Karpas-422 (cell line): ENCODE measurements at regions not wholly inside any gene's neighbourhood (a gene's known extent, or its start where the extent isn't known, plus 50 kb on each side); places are given as distances from the start of the nearest gene placed in this dataset.
A peak's percentile ranks its signal among the peaks of the same experiment; 100 is the strongest.

Experiments used
- DNase-seq: peaks from one replicate; pipeline ENCODE4 v3.0.0-alpha.2; 2015
- H2AFZ ChIP-seq: fragments of 200-600 bp; sonication (generic); 2 replicates; pipeline ENCODE4 v1.6.1; 2014; ENCODE audit warnings: antibody characterized with exemption, low read length, mixed read lengths
- H3K27ac ChIP-seq: fragments of 200-600 bp; sonication (generic); 2 replicates; pipeline ENCODE4 v1.5.1; 2014; ENCODE audit warnings: mild to moderate bottlenecking, low read length, moderate library complexity
- H3K27me3 ChIP-seq: fragments of 200-600 bp; sonication (generic); 2 replicates; pipeline ENCODE4 v1.6.1; 2014; ENCODE audit warnings: low read length, mixed read lengths
- H3K36me3 ChIP-seq: fragments of 200-600 bp; sonication (generic); 2 replicates; pipeline ENCODE4 v1.6.1; 2014; ENCODE audit warnings: low read length, mixed read lengths; ENCODE audit not compliant: insufficient read depth
- H3K4me1 ChIP-seq: fragments of 200-600 bp; sonication (generic); 2 replicates; pipeline ENCODE4 v1.6.1; 2014; ENCODE audit warnings: mild to moderate bottlenecking, low read length, mixed read lengths
- H3K4me2 ChIP-seq: fragments of 200-600 bp; sonication (generic); 2 replicates; pipeline ENCODE4 v1.6.1; 2014; ENCODE audit warnings: low read length, low read depth, mild to moderate bottlenecking; ENCODE audit not compliant: poor library complexity, severe bottlenecking
- H3K4me3 ChIP-seq: fragments of 200-600 bp; sonication (generic); 2 replicates; pipeline ENCODE4 v1.5.1; 2014; ENCODE audit warnings: mild to moderate bottlenecking, antibody characterized with exemption, low read length, mixed read lengths
- H3K79me2 ChIP-seq: fragments of 200-600 bp; sonication (generic); 2 replicates; pipeline ENCODE4 v1.6.1; 2014; ENCODE audit warnings: mild to moderate bottlenecking, low read length, mixed read lengths
- H3K9ac ChIP-seq: fragments of 200-600 bp; sonication (generic); 2 replicates; pipeline ENCODE4 v1.6.0; 2014; ENCODE audit warnings: low read length
- H3K9me2 ChIP-seq: fragments of 200-600 bp; sonication (generic), shearing (Covaris generic); replicated peaks from 2 replicates; pipeline ENCODE4 v1.6.0; 2014; ENCODE audit warnings: mild to moderate bottlenecking, low read length, moderate library complexity; ENCODE audit not compliant: insufficient read depth
- H3K9me3 ChIP-seq: fragments of 300-700, 200-600 bp; sonication (generic); 2 replicates; pipeline ENCODE4 v1.6.1; 2014; ENCODE audit warnings: low read length, mixed read lengths
- H4K20me1 ChIP-seq: fragments of 200-600 bp; sonication (generic); 2 replicates; pipeline ENCODE4 v1.6.1; 2014; ENCODE audit warnings: mild to moderate bottlenecking, antibody characterized with exemption, low read length, low read depth; ENCODE audit not compliant: insufficient read depth

GRCh38 chrX:131812847-131813825 is 210.0 kb upstream of the STK26 start:
- Histone ChIP-seq H3K27me3 (no peaks in the 10 kb centered on the region), H4K20me1 (no peaks in the 10 kb centered on the region), H3K27ac (peak overlapping the region; percentile 77), H3K4me1 (peaks cover 23% of the 10 kb centered on the region), H3K36me3 (no peaks in the 10 kb centered on the region), H3K9me3 (no peaks in the 10 kb centered on the region), H2AFZ (peak overlapping the region; percentile 51), H3K4me2 (peak overlapping the region; percentile 65), H3K9me2 (no peaks in the 10 kb centered on the region), H3K79me2 (no peaks in the 10 kb centered on the region), H3K4me3 (peak overlapping the region; percentile 61), H3K9ac (peak overlapping the region; percentile 63)
- peak; percentile 90 for DNase-seq

- H3K27ac ChIP-seq = no peak overlapping the region
- H2AFZ ChIP-seq = peak overlapping the region; percentile 72
These were observed 206.5 kb upstream of the STK26 start for GRCh38 chrX:131816551-131817136.

GRCh38 chrX:131818297-131818936 is 204.7 kb upstream of the STK26 start:
- no peaks in the 10 kb centered on the region for H3K79me2 ChIP-seq
- H2AFZ ChIP-seq = no peak overlapping the region
- no peak overlapping the region for H3K27ac ChIP-seq
- no peak overlapping the region for H3K4me2 ChIP-seq
- no peak overlapping the region for H3K9ac ChIP-seq
- no peak for DNase-seq
- no peaks in the 10 kb centered on the region for H4K20me1 ChIP-seq
- no peaks in the 10 kb centered on the region for H3K27me3 ChIP-seq
- peaks cover 27% of the 10 kb centered on the region for H3K4me1 ChIP-seq
- no peaks in the 10 kb centered on the region for H3K9me3 ChIP-seq
- H3K36me3 ChIP-seq = no peaks in the 10 kb centered on the region
- no peaks in the 10 kb centered on the region for H3K9me2 ChIP-seq
- H3K4me3 ChIP-seq = no peak overlapping the region

More at GRCh38 chrX:131816551-131817136, 206.5 kb upstream of the STK26 start:
- Histone ChIP-seq H3K36me3 (no peaks in the 10 kb centered on the region), H3K4me3 (peak overlapping the region; percentile 51), H3K4me2 (peak overlapping the region; percentile 70), H4K20me1 (no peaks in the 10 kb centered on the region), H3K9me2 (no peaks in the 10 kb centered on the region), H3K9ac (peak overlapping the region; percentile 46; the same call in 1 of the 2 replicates), H3K27me3 (no peaks in the 10 kb centered on the region), H3K79me2 (no peaks in the 10 kb centered on the region), H3K9me3 (no peaks in the 10 kb centered on the region), H3K4me1 (peaks cover 27% of the 10 kb centered on the region)
- peak; percentile 86 for DNase-seq

- H3K4me3 ChIP-seq = peak overlapping the region; percentile 69
- H3K27ac ChIP-seq = 0 out of 2 replicates have a peak overlapping the region, but pooled peaks have one; percentile 5
- peak; percentile 90 for DNase-seq
These were observed 201.0 kb upstream of the STK26 start for GRCh38 chrX:131821945-131822622.

GRCh38 chrX:131826572-131826971 is 196.5 kb upstream of the STK26 start:
- H3K4me2 ChIP-seq = no peak overlapping the region
- H3K4me1 ChIP-seq = peaks cover 10% of the 10 kb centered on the region
- no peaks in the 10 kb centered on the region for H3K79me2 ChIP-seq
- DNase-seq = no peak
- no peak overlapping the region for H3K27ac ChIP-seq
- no peaks in the 10 kb centered on the region for H3K9me2 ChIP-seq
- H2AFZ ChIP-seq = no peak overlapping the region
- no peak overlapping the region for H3K9ac ChIP-seq
- no peaks in the 10 kb centered on the region for H3K36me3 ChIP-seq
- H3K9me3 ChIP-seq = no peaks in the 10 kb centered on the region
- no peaks in the 10 kb centered on the region for H4K20me1 ChIP-seq
- no peaks in the 10 kb centered on the region for H3K27me3 ChIP-seq
- no peak overlapping the region for H3K4me3 ChIP-seq

More at GRCh38 chrX:131821945-131822622, 201.0 kb upstream of the STK26 start:
- no peaks in the 10 kb centered on the region for H3K79me2 ChIP-seq
- peak overlapping the region; percentile 68 for H3K9ac ChIP-seq
- H3K27me3 ChIP-seq = no peaks in the 10 kb centered on the region
- no peaks in the 10 kb centered on the region for H3K9me2 ChIP-seq
- H2AFZ ChIP-seq = peak overlapping the region; percentile 94
- H3K36me3 ChIP-seq = no peaks in the 10 kb centered on the region
- peak overlapping the region; percentile 77 for H3K4me2 ChIP-seq
- no peaks in the 10 kb centered on the region for H3K9me3 ChIP-seq
- H4K20me1 ChIP-seq = no peaks in the 10 kb centered on the region
- peaks cover 19% of the 10 kb centered on the region for H3K4me1 ChIP-seq

- no peak overlapping the region for H2AFZ ChIP-seq
- DNase-seq = peak; percentile 86
- H3K79me2 ChIP-seq = no peaks in the 10 kb centered on the region
- H3K4me2 ChIP-seq = no peak overlapping the region
- no peak overlapping the region for H3K27ac ChIP-seq
- H4K20me1 ChIP-seq = no peaks in the 10 kb centered on the region
- no peaks in the 10 kb centered on the region for H3K9me2 ChIP-seq
- no peaks in the 10 kb centered on the region for H3K27me3 ChIP-seq
- H3K36me3 ChIP-seq = no peaks in the 10 kb centered on the region
- H3K9me3 ChIP-seq = no peaks in the 10 kb centered on the region
- H3K4me1 ChIP-seq = no peaks in the 10 kb centered on the region
- no peak overlapping the region for H3K4me3 ChIP-seq
- H3K9ac ChIP-seq = no peak overlapping the region
These were observed 195.2 kb upstream of the STK26 start for GRCh38 chrX:131827935-131828334.

- no peaks in the 10 kb centered on the region for H3K27me3 ChIP-seq
- no peak for DNase-seq
- no peaks in the 10 kb centered on the region for H3K79me2 ChIP-seq
- H3K9me3 ChIP-seq = no peaks in the 10 kb centered on the region
- no peak overlapping the region for H3K9ac ChIP-seq
- no peaks in the 10 kb centered on the region for H3K4me1 ChIP-seq
- H3K36me3 ChIP-seq = no peaks in the 10 kb centered on the region
- no peaks in the 10 kb centered on the region for H4K20me1 ChIP-seq
- H3K9me2 ChIP-seq = no peaks in the 10 kb centered on the region
- H3K4me3 ChIP-seq = no peak overlapping the region
- H3K4me2 ChIP-seq = no peak overlapping the region
- H2AFZ ChIP-seq = no peak overlapping the region
- no peak overlapping the region for H3K27ac ChIP-seq
These were observed 194.6 kb upstream of the STK26 start for GRCh38 chrX:131828482-131828881.
